HL-60 (cell line): ENCODE measurements at regions not wholly inside any gene's neighbourhood (a gene's known extent, or its start where the extent isn't known, plus 50 kb on each side); places are given as distances from the start of the nearest gene placed in this dataset.

Experiments used
- CTCF ChIP-seq: IDR thresholded peaks from one replicate; pipeline ENCODE4 v1.5.1; 2011; ENCODE audit warnings: low read length, control low read depth, inconsistent platforms; ENCODE audit not compliant: insufficient read depth
- GABPA ChIP-seq: IDR thresholded peaks from 2 replicates; pipeline ENCODE4 v1.6.1; 2012; ENCODE audit warnings: low read depth
- POLR2AphosphoS5 ChIP-seq: IDR thresholded peaks from 2 replicates; pipeline ENCODE4 v1.6.1; 2012; ENCODE audit warnings: low read depth
- SPI1 ChIP-seq: IDR thresholded peaks from 2 replicates; pipeline ENCODE4 v1.6.1; 2012; ENCODE audit warnings: low read depth, mild to moderate bottlenecking, borderline replicate concordance

DNA sequence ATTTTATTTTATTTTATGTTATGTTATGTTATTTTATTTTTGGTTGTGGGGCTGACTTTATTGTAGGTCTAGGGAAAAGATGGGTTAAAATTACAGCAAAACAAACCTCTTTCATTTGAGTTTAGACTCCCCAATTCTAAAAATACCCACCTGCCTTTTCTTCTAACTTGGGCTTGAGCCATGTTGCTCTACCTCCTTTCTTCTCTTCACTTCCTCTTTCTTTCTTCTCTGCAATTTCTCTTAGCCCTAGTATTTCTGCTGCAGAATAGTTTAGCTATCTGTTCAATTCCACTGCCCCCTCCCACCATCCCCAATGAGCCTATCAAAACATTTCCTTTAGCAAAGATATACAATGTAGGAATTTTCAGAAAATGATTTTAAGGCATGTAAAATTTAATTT lies 653.3 kb downstream of the ARAP2 start:
- no peak for TF ChIP-seq POLR2AphosphoS5
- no peak for TF ChIP-seq GABPA
- no peak for TF ChIP-seq CTCF
- peak; percentile 51; the same call in 1 of the 2 replicates for TF ChIP-seq SPI1
